Activated CD8-positive, alpha-beta memory T cell treated with anti-CD3 and anti-CD28 coated beads for 4 hours (primary cell): ENCODE measurements at regions not wholly inside any gene's neighbourhood (a gene's known extent, or its start where the extent isn't known, plus 50 kb on each side); places are given as distances from the start of the nearest gene placed in this dataset.
"Not testable (repeated sequence)": the region's sequence is repeated elsewhere in the genome, so short reads cannot be mapped to it uniquely, and the experiment has no call there.

Experiments used
- DNase-seq, 2 donors: peaks; one replicate each; pipeline ENCODE4 v3.0.0-alpha.2; 2020; ENCODE audit warnings: low read depth in 2 of 2

GRCh38 chr18:62629031-62629430, 86.3 kb upstream of the PHLPP1 start:
- DNase-seq: no peak

GRCh38 chr18:62631173-62631572, 84.2 kb upstream of the PHLPP1 start:
- no peak for DNase-seq

GRCh38 chr18:62632788-62633455, 82.4 kb upstream of the PHLPP1 start:
- DNase-seq: no peak

GRCh38 chr18:62634458-62634857, 80.9 kb upstream of the PHLPP1 start:
- no peak for DNase-seq

GRCh38 chr18:62634979-62635630, 80.2 kb upstream of the PHLPP1 start:
- no peak for DNase-seq

GRCh38 chr18:62637403-62637802, 77.9 kb upstream of the PHLPP1 start:
- DNase-seq: no peak

- DNase-seq: peak; percentile 13 to 14
These were observed 77.3 kb upstream of the PHLPP1 start for GRCh38 chr18:62637807-62638687.

- DNase-seq: no peak
These were observed 72.2 kb upstream of the PHLPP1 start for GRCh38 chr18:62643181-62643580.

- DNase-seq: no peak
These were observed 70.6 kb upstream of the PHLPP1 start for GRCh38 chr18:62644773-62645172.

GRCh38 chr18:62647179-62647578, 68.2 kb upstream of the PHLPP1 start:
- no peak for DNase-seq

- DNase-seq: no peak
These were observed 67.2 kb upstream of the PHLPP1 start for GRCh38 chr18:62648045-62648678.

GRCh38 chr18:62651276-62652056, 63.9 kb upstream of the PHLPP1 start:
- DNase-seq: no peak

- DNase-seq: not testable (repeated sequence)
These were observed 63.2 kb upstream of the PHLPP1 start for GRCh38 chr18:62652057-62652629.

- DNase-seq: no peak
These were observed 59.7 kb upstream of the PHLPP1 start for GRCh38 chr18:62655520-62656219.

GRCh38 chr18:62658028-62658427, 57.3 kb upstream of the PHLPP1 start:
- no peak for DNase-seq

GRCh38 chr18:62659698-62660097, 55.6 kb upstream of the PHLPP1 start:
- DNase-seq: no peak

GRCh38 chr18:62660691-62661090, 54.6 kb upstream of the PHLPP1 start:
- no peak for DNase-seq

GRCh38 chr18:62663731-62664336, 51.5 kb upstream of the PHLPP1 start:
- DNase-seq: no peak

- DNase-seq: no peak
These were observed 50.9 kb upstream of the PHLPP1 start for GRCh38 chr18:62664414-62664813.

GRCh38 chr18:62665188-62665587, 50.2 kb upstream of the PHLPP1 start:
- no peak for DNase-seq
